GM18951 (cell line): ENCODE measurements at regions not wholly inside any gene's neighbourhood (a gene's known extent, or its start where the extent isn't known, plus 50 kb on each side); places are given as distances from the start of the nearest gene placed in this dataset.

Experiments used
- POLR2A ChIP-seq: IDR thresholded peaks from 4 replicates; pipeline ENCODE4 v1.6.1; 2011; ENCODE audit warnings: mild to moderate bottlenecking; ENCODE audit not compliant: insufficient read length, insufficient read depth; ENCODE audit errors: extremely low read depth
- in situ Hi-C: fragments of 300-500 bp; cut with MboI; formaldehyde crosslinking; loops from one replicate; pipeline ENCODE4 v1.12.0; 2022; ENCODE audit warnings: low sequenced_read_pairs, mixed read lengths, inconsistent platforms; ENCODE audit not compliant: unreplicated experiment

- no peak for TF ChIP-seq POLR2A
- in situ Hi-C loops: loop anchor here (10.0 kb wide), 1 partner anchor 822 kb away; no protein-coding TSS in a partner anchor
Observed at GRCh38 chr9:126226991-126227936, 99.4 kb upstream of the MVB12B start.

- no peak for TF ChIP-seq POLR2A
- in situ Hi-C loops: loop anchor here (10.0 kb wide), 1 partner anchor 823 kb away; no protein-coding TSS in a partner anchor
Observed at GRCh38 chr9:126228111-126228780, 98.4 kb upstream of the MVB12B start.

GRCh38 chr9:126228781-126229444 is 97.7 kb upstream of the MVB12B start:
- no peak for TF ChIP-seq POLR2A
- in situ Hi-C loops: loop anchor here (10.0 kb wide), 1 partner anchor 824 kb away; no protein-coding TSS in a partner anchor

DNA sequence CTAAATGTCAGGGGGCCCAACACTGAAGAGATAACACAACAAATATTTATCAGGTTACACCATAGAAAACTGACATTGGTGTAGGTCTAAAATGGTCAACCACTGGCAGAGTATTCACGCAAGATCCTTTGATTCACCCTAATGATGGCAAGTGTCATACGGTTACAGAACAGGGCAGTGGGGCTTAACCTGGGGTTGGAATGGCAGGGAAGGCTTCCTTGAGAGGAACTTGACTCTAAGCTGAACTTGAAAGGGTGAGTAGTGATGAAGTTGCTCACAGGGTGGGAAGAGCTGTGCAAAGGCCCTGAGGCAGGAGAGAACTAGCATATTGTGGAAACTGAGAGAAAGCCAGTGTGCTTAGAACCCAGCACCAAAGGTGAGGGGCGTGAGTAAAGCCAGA is 97.1 kb upstream of the MVB12B start:
- TF ChIP-seq POLR2A: no peak
- in situ Hi-C loops: loop anchor here (10.0 kb wide), 1 partner anchor 825 kb away; no protein-coding TSS in a partner anchor

GRCh38 chr9:126230692-126231091 is 95.9 kb upstream of the MVB12B start:
- in situ Hi-C loops: no loop called here
- TF ChIP-seq POLR2A: no peak

- no peak for TF ChIP-seq POLR2A
- in situ Hi-C loops: no loop called here
Observed at GRCh38 chr9:126232461-126232860, 94.2 kb upstream of the MVB12B start.

DNA sequence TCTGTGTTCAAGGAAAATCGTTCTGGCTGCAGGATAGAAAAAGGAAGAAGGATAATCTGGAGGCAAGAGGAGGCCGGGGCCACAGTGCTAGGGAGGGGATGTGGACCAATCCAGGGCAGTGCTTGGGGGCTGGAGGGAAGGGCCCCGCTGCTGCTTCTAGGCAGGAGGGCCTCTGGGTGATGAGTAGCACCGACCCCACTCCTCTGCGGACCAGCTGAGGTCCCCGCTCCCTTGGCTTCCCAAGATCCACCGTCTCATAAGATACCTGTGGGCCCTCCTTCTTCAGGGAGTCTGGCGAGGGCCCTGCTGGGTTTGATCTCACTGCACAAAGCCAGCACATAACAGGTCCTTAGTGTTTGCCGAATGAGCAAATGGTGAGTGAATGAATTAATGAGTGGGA is 93.5 kb upstream of the MVB12B start:
- in situ Hi-C loops: no loop called here
- TF ChIP-seq POLR2A: no peak

- no peak for TF ChIP-seq POLR2A
- in situ Hi-C loops: no loop called here
Observed at GRCh38 chr9:126233913-126234525, 92.6 kb upstream of the MVB12B start.

GRCh38 chr9:126234681-126235335 is 91.8 kb upstream of the MVB12B start:
- TF ChIP-seq POLR2A: no peak
- in situ Hi-C loops: no loop called here

GRCh38 chr9:126235336-126236243 is 91.0 kb upstream of the MVB12B start:
- no peak for TF ChIP-seq POLR2A
- in situ Hi-C loops: no loop called here

DNA sequence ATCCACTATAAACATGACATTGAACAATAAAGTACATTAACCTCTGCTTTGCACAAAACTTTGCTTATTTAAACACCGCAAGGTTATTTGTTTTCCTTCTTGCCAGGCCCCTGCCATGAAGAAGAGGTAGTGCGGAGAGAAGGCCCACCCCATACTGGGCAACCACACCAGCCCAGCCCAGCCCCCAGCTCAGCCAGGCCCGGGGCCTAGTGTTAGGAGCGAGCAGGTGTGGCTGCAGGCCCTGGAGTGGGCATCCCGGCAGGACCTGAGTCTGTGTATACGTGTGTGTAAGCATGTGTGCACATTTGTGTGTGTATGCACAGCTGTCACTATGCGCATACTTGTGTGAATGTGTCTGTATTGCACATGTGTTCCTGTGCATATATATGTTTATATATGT is 90.4 kb upstream of the MVB12B start:
- in situ Hi-C loops: no loop called here
- no peak for TF ChIP-seq POLR2A
